ENCODE measurements at regions not wholly inside any gene's neighbourhood (a gene's known extent, or its start where the extent isn't known, plus 50 kb on each side); places are given as distances from the start of the nearest gene placed in this dataset.
A peak's percentile ranks its signal among the peaks of the same experiment; 100 is the strongest.

DNA sequence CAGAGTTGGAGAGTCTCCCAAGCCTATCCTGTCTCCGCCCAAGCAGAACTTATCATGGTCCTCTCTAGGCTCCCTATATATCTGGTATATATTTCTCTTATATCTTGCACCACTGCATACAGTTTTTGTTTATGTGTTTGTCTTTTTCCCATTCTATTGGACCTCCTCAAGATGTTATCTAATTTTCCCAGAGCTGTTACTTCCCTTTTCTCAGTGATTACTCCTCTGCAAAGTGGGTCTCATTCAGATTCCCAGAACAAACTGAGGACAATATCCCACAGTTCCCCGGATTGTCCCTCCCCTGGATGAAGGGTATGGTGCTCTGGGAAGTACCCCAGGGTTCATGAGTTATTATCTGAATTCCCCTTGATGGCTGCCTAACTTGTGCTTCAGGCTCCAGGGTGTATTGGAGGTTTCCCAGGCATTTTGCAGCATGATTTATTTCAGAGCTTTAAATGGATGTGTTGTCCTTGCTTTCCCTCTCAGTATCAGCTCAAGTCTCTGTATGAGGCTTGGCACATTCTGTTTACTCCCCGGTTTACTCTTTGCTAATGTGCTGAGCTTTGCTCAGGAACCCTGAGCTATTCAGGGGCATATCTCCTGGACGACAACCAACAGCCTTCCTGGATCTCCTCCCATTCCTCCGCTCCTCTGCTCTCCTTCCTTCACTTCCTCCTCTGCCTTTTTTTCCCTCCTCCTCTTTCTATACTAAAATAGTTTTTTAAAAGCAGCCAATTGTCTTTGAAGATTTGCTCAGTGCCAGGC lies 329.3 kb downstream of the SPRY2 start:
- TF ChIP-seq GATA3 (IDR thresholded peaks at IDR 0.05; ENCODE audit: low read depth, low read length) (no peak), GATA2 (IDR thresholded peaks at IDR 0.05; ENCODE audit: low read depth, low read length) (no peak)

DNA sequence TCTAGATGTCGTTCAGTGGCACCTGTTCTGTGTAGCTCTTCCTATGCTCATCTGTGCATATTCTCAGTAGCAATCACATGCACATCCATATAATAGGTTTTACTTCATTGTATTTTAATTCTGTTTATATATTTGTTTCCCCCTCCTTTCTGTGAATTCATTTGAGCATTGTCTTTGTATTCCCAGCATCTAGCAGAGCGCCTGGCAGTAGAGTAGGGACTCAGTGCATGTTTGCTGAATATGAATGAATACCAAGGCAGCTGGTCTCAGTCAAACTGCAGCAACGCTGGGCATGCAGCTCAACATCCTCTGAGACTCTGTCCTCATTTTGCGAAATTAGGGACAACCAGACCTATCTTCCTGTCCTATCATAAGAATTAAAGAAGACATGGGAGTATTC lies 330.1 kb downstream of the SPRY2 start:
- no peak for TF ChIP-seq GATA3 (IDR thresholded peaks at IDR 0.05; ENCODE audit: low read depth, low read length)
- TF ChIP-seq GATA2 (IDR thresholded peaks at IDR 0.05; ENCODE audit: low read depth, low read length): no peak

GRCh38 chr13:80010286-80010831 lies 330.6 kb downstream of the SPRY2 start:
- TF ChIP-seq GATA2 (IDR thresholded peaks at IDR 0.05; ENCODE audit: low read depth, low read length): no peak

- TF ChIP-seq GATA3 (IDR thresholded peaks at IDR 0.05; ENCODE audit: low read depth, low read length): no peak
- TF ChIP-seq GATA2 (IDR thresholded peaks at IDR 0.05; ENCODE audit: low read depth, low read length): no peak
Observed at GRCh38 chr13:80009760-80010159, 331.2 kb downstream of the SPRY2 start.

DNA sequence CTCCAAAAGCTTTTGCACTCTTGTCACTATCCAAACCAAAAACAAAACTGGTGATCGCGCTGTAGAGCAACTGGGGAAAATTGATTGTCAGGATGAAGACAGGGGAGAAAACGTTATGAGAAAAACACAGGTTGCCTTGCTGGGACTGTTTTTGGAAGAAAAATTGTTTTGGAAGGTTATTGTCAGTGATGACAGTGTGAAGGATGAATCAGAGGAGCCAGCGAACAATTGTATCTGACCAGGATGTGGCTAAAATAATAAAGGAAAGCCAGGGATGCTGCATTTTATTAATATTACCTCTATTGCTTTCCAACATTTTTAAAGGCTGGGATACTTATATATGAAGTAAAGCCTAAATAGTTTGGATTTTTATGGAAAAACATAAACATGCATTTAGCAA lies 334.0 kb downstream of the SPRY2 start:
- no peak for TF ChIP-seq GATA3 (IDR thresholded peaks at IDR 0.05; ENCODE audit: low read depth, low read length)
- TF ChIP-seq GATA2 (IDR thresholded peaks at IDR 0.05; ENCODE audit: low read depth, low read length): no peak

DNA sequence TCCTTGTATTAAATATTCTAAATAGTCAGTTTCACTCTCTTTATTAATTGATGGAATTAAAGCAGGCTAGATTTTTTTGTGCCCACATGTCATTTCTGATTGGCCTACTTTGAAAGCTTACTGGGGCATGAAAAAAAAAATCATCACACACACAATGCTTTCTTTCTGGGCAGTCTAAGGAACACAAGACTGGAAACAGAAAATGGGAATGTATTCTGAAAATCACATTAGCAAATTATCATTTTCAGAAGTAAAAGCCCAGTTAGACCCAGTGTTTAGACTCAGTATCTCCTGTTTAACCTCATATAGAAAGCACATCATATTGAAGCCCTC lies 339.4 kb downstream of the SPRY2 start:
- no peak for TF ChIP-seq GATA3 (IDR thresholded peaks at IDR 0.05; ENCODE audit: low read depth, low read length)
- no peak for TF ChIP-seq GATA2 (IDR thresholded peaks at IDR 0.05; ENCODE audit: low read depth, low read length)

- peak; percentile 71 for TF ChIP-seq GATA3 (IDR thresholded peaks at IDR 0.05; ENCODE audit: low read depth, low read length)
- peak; percentile 59 for TF ChIP-seq GATA2 (IDR thresholded peaks at IDR 0.05; ENCODE audit: low read depth, low read length)
Observed at GRCh38 chr13:80000684-80001509, 340.0 kb downstream of the SPRY2 start.

- TF ChIP-seq GATA2 (IDR thresholded peaks at IDR 0.05; ENCODE audit: low read depth, low read length) (no peak), GATA3 (IDR thresholded peaks at IDR 0.05; ENCODE audit: low read depth, low read length) (no peak)
Observed at GRCh38 chr13:79999601-80000000, 341.3 kb downstream of the SPRY2 start.

- TF ChIP-seq GATA2 (IDR thresholded peaks at IDR 0.05; ENCODE audit: low read depth, low read length) (no peak), GATA3 (IDR thresholded peaks at IDR 0.05; ENCODE audit: low read depth, low read length) (no peak)
Observed at GRCh38 chr13:79998381-79998880, 342.5 kb downstream of the SPRY2 start.

GRCh38 chr13:79997244-79997643 lies 343.7 kb downstream of the SPRY2 start:
- no peak for TF ChIP-seq GATA2 (IDR thresholded peaks at IDR 0.05; ENCODE audit: low read depth, low read length)

- no peak for TF ChIP-seq GATA3 (IDR thresholded peaks at IDR 0.05; ENCODE audit: low read depth, low read length)
- TF ChIP-seq GATA2 (IDR thresholded peaks at IDR 0.05; ENCODE audit: low read depth, low read length): no peak
Observed at GRCh38 chr13:79995334-79995733, 345.6 kb downstream of the SPRY2 start.

- TF ChIP-seq GATA3 (IDR thresholded peaks at IDR 0.05; ENCODE audit: low read depth, low read length) (no peak), GATA2 (IDR thresholded peaks at IDR 0.05; ENCODE audit: low read depth, low read length) (no peak)
Observed at GRCh38 chr13:79992111-79992510, 348.8 kb downstream of the SPRY2 start.

- TF ChIP-seq GATA3 (IDR thresholded peaks at IDR 0.05; ENCODE audit: low read depth, low read length) (no peak), GATA2 (IDR thresholded peaks at IDR 0.05; ENCODE audit: low read depth, low read length) (no peak)
Observed at GRCh38 chr13:79990048-79990447, 350.9 kb downstream of the SPRY2 start.

DNA sequence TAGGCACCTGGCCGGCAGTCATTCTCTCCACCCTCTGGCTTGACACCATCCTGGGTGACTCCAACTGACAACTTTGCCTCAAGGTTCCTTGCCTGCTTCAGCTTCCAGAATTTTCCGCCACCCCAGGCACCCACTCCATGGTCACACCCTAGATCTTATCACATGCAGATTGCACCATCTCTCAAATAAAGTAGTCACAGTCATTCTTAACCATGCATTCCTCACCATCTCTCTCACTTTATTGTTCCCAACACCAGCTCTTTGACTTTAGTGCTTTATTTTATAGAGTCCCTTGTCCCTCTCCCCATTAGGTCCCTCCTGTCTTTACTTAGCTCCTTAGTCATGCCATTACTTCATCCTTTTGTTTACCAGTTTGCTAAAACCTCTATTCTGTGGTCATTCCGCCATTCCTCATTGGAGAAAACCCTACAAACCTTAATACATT lies 351.7 kb downstream of the SPRY2 start:
- no peak for TF ChIP-seq GATA2 (IDR thresholded peaks at IDR 0.05; ENCODE audit: low read depth, low read length)
- TF ChIP-seq GATA3 (IDR thresholded peaks at IDR 0.05; ENCODE audit: low read depth, low read length): no peak

- TF ChIP-seq GATA3 (IDR thresholded peaks at IDR 0.05; ENCODE audit: low read depth, low read length): no peak
- no peak for TF ChIP-seq GATA2 (IDR thresholded peaks at IDR 0.05; ENCODE audit: low read depth, low read length)
Observed at GRCh38 chr13:79988573-79988972, 352.4 kb downstream of the SPRY2 start.
